Islet of Langerhans (tissue), 1 donor: ENCODE measurements at regions not wholly inside any gene's neighbourhood (a gene's known extent, or its start where the extent isn't known, plus 50 kb on each side); places are given as distances from the start of the nearest gene placed in this dataset.

Source experiments
- FAIRE-seq: peaks from one replicate; lab custom pipeline; 2011; peaks lifted over from hg19 to GRCh38; lab: Jason Lieb, UNC

- FAIRE-seq: no peak
Observed at GRCh38 chr17:72523491-72523890, 402.7 kb downstream of the SOX9 start.

GRCh38 chr17:72525225-72526015 lies 404.6 kb downstream of the SOX9 start:
- FAIRE-seq: no peak

- FAIRE-seq: no peak
Observed at GRCh38 chr17:72526769-72527168, 405.9 kb downstream of the SOX9 start.

- no peak for FAIRE-seq
Observed at GRCh38 chr17:72527789-72528188, 407.0 kb downstream of the SOX9 start.

- FAIRE-seq: no peak
Observed at GRCh38 chr17:72528683-72529082, 407.9 kb downstream of the SOX9 start.

DNA sequence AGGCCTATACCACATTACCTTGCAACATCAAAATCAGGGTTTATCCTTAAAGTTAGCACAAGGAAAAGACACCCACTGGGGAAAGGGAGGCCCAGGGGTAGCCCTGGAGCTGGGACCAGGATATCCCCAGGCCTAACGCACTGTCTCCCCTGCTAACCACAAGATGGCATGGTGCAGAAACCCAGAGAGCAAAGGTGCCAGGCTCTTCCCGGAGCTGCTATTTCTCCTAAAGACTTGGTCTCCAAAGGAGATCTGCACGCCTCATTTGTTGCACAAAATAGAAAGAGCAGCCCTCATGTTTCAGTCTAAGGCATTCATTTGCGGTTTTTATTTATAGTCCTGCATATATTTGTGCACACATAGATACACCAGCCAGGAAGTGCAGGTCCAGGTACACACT lies 408.6 kb downstream of the SOX9 start:
- FAIRE-seq: no peak

- FAIRE-seq: no peak
Observed at GRCh38 chr17:72530454-72530853, 409.6 kb downstream of the SOX9 start.

DNA sequence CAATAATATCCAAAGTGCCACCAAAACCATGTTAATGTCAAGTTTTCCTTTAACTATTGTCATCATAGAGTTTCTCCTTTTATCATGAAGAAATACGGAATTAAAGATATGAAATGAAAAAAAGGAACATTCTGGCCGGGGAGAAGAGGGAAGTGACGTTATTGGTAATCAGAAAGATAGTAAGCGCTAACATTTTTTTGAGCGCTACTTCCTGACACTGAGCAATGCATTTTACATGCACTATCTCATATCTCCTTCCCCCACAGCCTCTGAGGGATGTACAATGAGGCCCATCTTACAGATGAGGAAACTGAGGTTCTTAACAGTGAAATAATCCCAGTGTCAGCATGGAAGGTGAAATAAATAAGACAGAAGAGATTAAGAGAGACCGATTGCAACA lies 410.9 kb downstream of the SOX9 start:
- no peak for FAIRE-seq

DNA sequence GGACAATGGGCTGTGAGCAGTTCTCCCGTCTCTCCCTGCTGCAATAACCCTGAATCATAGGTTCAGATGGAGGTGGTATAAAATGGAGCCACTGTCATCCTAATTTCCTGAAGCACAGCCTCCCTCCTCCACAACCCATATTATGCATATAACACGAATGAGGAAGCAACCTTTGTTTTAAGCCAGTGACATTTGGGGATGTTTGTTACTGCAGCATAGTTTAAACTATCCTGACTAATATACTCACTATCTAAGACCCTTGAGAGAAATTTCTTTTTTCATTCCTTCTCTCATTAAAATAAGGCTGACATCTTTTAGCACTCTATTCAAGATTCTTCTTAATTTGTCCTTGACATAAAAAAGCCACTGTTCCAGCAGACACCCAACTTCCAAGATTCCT lies 413.4 kb downstream of the SOX9 start:
- no peak for FAIRE-seq

DNA sequence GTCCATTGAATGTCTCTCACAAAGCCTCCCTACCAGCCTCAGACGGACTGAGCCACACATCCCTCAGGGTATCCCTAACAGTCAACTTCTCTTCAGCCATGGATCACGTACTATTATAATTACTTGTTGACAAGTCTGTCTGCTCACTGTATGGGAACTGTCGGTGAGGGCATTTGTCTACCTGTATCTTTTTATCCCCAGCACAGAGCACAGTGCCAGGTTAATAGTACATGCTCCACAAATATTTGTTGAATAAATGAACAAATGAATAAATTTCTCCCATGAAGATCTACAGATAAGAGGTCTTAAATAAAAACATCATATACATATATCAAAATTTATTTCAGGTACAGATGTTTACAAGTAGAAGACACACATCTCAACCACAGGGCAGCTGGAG lies 414.0 kb downstream of the SOX9 start:
- no peak for FAIRE-seq

GRCh38 chr17:72535346-72535745 lies 414.5 kb downstream of the SOX9 start:
- no peak for FAIRE-seq

- no peak for FAIRE-seq
Observed at GRCh38 chr17:72535779-72536178, 415.0 kb downstream of the SOX9 start.

DNA sequence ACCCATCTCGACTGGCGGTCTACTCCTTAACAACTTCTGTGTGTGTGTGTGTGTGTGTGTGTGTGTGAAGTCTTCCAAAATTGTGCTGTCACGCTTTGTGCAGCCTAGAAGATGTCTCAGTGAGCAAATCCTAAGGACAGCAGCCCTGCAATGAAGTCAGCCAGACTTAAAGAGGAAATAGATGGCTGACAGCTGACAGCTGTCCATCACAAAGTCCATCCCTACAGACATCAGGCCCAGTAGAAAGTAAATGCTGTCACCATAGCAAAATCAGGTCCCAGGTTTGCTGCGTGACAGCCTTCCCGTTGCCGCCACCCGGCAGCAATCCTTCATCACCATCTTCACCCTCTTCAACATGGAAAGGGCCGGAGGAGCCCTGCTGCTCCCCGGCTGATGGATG lies 416.0 kb downstream of the SOX9 start:
- FAIRE-seq: no peak

DNA sequence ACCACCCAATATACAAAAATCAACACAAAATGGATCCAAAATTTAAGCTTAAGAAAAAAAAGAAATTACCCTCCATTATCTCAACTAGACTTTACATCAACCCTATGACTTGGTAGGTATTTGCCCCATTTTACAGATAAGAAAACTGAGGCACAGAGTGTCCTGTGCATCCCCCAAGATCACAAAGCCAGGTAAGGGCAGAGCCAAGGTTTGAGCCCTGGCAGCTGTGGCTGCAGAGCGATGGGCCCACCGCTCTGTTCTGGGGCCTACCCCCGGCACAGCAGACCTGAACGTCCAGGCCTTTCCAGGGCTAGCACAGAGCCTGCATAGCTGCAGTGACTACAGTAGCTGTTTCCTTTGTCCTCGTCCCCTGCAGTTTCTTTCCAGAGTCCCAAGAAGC lies 417.6 kb downstream of the SOX9 start:
- no peak for FAIRE-seq

GRCh38 chr17:72538901-72539352 lies 418.1 kb downstream of the SOX9 start:
- FAIRE-seq: no peak

- FAIRE-seq: no peak
Observed at GRCh38 chr17:72539981-72540897, 419.4 kb downstream of the SOX9 start.

DNA sequence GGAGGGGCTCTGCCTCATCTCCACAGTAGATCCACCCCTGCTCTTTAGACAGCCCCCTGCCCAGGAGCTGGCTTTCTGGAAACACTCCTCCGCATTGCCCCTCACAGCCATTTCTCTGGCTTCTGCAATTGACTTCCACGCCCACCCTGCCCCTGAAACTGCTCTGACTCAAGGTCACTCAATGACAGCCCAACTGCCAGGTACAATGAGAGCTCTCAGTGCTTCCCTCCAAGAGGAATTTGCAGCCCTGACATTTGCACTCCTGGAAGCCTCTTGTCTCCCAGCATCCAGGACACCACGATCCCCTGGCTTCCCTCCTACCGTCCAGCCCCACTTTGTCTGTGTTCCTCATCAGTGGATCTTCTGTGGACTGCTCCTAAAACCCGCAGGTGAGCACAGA lies 421.5 kb downstream of the SOX9 start:
- no peak for FAIRE-seq

DNA sequence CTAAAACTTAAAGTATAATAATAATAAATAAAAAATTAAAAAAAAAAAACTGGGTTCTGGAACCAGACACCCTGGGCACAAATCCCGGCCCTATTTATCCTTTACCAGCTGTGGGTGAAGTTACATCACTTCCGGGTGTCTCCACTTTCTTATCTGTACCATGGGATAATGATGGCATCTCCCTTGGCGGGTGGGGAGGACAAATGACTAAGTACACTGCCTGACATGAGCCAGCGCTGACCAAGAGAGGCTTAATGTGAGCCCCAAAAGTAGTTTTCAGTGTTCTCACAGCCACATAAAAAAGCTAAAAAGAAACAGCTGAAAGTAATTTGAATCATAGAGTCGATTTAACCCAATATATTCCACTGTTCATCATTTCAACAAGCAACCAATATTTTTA lies 424.9 kb downstream of the SOX9 start:
- no peak for FAIRE-seq

GRCh38 chr17:72553051-72553755 lies 432.4 kb downstream of the SOX9 start:
- no peak for FAIRE-seq

DNA sequence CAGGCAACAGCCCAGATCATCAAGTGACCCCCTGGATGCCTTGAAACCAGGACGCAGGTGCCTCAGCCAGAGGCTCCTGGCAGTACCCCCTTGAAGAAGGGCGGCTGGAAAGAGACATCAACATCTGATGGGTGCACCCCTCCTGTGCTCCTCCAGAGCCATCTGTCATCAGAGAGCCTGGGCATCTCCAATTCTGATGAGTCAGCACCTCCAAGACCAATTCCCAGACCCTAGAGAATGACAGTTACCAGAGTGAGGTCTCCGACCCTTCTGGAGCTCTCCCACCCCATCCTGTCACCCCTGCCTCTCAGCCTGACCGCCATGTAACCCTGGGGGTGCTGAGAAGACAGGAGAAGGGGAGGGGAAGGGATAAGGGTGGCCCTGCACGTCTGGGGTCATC lies 433.7 kb downstream of the SOX9 start:
- no peak for FAIRE-seq

DNA sequence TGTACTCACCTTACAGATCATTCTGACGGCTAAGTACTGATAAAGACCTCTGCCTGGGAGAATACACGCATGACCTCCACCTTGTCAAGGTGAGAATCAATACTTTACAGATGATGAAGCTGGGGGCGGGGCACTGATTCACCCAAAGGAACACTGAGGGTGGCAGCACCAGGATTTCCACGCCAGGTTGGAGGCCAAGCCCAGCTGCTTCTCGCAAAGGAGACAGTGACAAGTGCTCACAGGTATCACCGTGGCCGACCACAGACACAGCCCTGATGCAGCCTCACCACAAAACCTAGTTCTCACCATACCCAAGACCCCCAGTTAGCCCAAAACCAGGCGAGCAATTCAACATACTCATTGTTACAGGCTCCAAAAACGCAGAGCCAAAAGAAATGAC lies 434.2 kb downstream of the SOX9 start:
- FAIRE-seq: no peak

- no peak for FAIRE-seq
Observed at GRCh38 chr17:72556944-72557826, 436.4 kb downstream of the SOX9 start.
